Sigmoid colon (tissue), 6 donors: ENCODE measurements at regions not wholly inside any gene's neighbourhood (a gene's known extent, or its start where the extent isn't known, plus 50 kb on each side); places are given as distances from the start of the nearest gene placed in this dataset.

Experiments
- DNase-seq: peaks from one replicate; pipeline ENCODE4 v3.0.0-alpha.2; 2019
- H3K27ac ChIP-seq, 4 donors: fragments of 200-600 bp; sonication (generic); one replicate each; pipeline ENCODE4 v1.5.1; 2016 to 2019; ENCODE audit warnings: mild to moderate bottlenecking in 1 of 4
- H3K27me3 ChIP-seq, 3 donors: fragments of 200-600 bp; sonication (generic); one replicate each; pipeline ENCODE4 v1.5.1; 2019; ENCODE audit warnings: mild to moderate bottlenecking in 1 of 3
- H3K36me3 ChIP-seq, 4 donors: fragments of 200-600 bp; sonication (generic); one replicate each; pipeline ENCODE4 v1.5.1; 2016 to 2019
- H3K4me1 ChIP-seq, 4 donors: fragments of 200-600 bp; sonication (generic); one replicate each; pipeline ENCODE4 v1.5.1; 2017 to 2019
- H3K4me3 ChIP-seq, 4 donors: fragments of 200-600 bp; sonication (generic); one replicate each; pipeline ENCODE4 v1.5.1; 2017 to 2019; ENCODE audit warnings: mild to moderate bottlenecking in 2 of 4, moderate library complexity in 1 of 4
- H3K9me3 ChIP-seq, 4 donors: fragments of 200-600 bp in 3 of 4; sonication (generic) in 3 of 4; one replicate each; pipeline versions ENCODE4 v1.5.1 to v1.6.1; 2013 to 2019
- EP300 ChIP-seq, 4 donors: sonication (generic); formaldehyde crosslinking; IDR thresholded peaks; one replicate each; pipeline ENCODE4 v1.6.1; 2017; ENCODE audit warnings: antibody characterized with exemption in 4 of 4
- POLR2A ChIP-seq, 2 donors: fragments of 450-650 bp; IDR thresholded peaks; one replicate each; pipeline ENCODE4 v1.6.1; 2016; ENCODE audit warnings: antibody characterized with exemption in 2 of 2, mild to moderate bottlenecking in 2 of 2, moderate library complexity in 2 of 2
- POLR2AphosphoS5 ChIP-seq, 4 donors: sonication (generic); formaldehyde crosslinking; IDR thresholded peaks; one replicate each; pipeline ENCODE4 v1.6.1; 2017; ENCODE audit warnings: antibody characterized with exemption in 4 of 4
- WGBS, 2 donors: extraction: QIAGEN DNeasy Blood & Tissue Kit; methylation state at CpG; one replicate each; pipeline ENCODE4 v1.1.7; 2013; 5-methylcytosine and 5-hydroxymethylcytosine counted together
- intact Hi-C: fragments of 100-400 bp; cut with DNase I; formaldehyde crosslinking; loops from one replicate; pipeline ENCODE4 v1.15.1; 2023
- TF ChIP-seq, protein P1 (sequence below), 4 experiments: fragments of 450-650 bp in 3 of 4; fragments of 200-600 bp in 1 of 4; IDR thresholded peaks; one replicate each; pipeline ENCODE4 v1.5.1; 2016 to 2019; ENCODE audit warnings: antibody characterized with exemption in 4 of 4, mild to moderate bottlenecking in 3 of 4, moderate library complexity in 2 of 4
- donor health status: healthy with polysubstance abuse.
- donor health status: healthy.

DNA sequence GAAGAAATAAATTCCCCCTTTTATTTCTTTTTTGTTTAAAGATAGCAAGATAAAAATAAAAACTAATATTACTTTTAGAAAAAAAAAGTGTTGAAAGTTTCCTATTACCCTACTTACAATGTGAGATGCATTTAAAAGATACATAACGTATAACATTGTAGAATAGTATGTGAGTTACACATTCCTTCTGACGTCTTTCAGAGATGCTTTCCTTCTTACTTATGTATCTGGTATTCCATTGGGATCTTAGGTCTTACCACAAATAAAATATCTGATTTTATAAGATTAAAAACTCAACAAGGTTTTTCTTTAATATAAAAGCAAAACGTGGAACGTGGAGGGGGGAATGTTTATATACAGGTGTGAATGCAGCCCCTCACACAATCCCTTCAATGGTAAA, 147.2 kb upstream of the ETS2 start:
- intact Hi-C loops, result no loop called here
- Histone ChIP-seq H3K27me3 (peaks cover 14 to 79% (median 56%) of the 10 kb centered on the region in 3 donors), H3K36me3 (no peaks in the 10 kb centered on the region), H3K4me1 (peaks cover 0 to 24% (median 19%) of the 10 kb centered on the region in 4 donors), H3K4me3 (no peak overlapping the region), H3K27ac (no peak overlapping the region), H3K9me3 (no peaks in the 10 kb centered on the region)
- WGBS, 2 donors, result 80 to 88% methylated on average over 4 of the region's 4 CpGs
- no peak for DNase-seq
- TF ChIP-seq, protein P1, sequence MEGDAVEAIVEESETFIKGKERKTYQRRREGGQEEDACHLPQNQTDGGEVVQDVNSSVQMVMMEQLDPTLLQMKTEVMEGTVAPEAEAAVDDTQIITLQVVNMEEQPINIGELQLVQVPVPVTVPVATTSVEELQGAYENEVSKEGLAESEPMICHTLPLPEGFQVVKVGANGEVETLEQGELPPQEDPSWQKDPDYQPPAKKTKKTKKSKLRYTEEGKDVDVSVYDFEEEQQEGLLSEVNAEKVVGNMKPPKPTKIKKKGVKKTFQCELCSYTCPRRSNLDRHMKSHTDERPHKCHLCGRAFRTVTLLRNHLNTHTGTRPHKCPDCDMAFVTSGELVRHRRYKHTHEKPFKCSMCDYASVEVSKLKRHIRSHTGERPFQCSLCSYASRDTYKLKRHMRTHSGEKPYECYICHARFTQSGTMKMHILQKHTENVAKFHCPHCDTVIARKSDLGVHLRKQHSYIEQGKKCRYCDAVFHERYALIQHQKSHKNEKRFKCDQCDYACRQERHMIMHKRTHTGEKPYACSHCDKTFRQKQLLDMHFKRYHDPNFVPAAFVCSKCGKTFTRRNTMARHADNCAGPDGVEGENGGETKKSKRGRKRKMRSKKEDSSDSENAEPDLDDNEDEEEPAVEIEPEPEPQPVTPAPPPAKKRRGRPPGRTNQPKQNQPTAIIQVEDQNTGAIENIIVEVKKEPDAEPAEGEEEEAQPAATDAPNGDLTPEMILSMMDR (IDR thresholded peaks at IDR 0.05), result no peak
- TF ChIP-seq EP300 (IDR thresholded peaks at IDR 0.05) (no peak), POLR2AphosphoS5 (IDR thresholded peaks at IDR 0.05) (no peak), POLR2A (IDR thresholded peaks at IDR 0.05) (no peak)

DNA sequence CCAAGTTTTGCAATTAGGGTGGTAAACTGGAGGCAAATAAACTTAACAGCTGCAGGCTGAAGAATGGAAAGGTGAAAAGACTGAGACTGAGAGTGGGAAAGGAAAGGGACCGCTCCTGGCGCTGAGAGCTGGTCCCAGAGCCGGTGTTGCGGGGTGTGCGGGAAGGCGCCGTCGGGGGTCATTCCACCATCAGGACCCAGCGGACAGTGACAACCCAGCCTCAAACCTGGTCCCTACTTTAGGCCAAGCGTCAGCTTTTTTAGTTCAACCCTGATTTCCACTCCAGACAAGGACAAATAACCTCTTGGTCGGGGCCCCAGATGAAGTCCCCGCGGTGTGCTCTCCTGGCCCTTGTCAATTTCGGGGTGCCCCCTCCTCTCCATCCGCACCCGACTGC, 145.8 kb upstream of the ETS2 start:
- no peak overlapping the region for H3K27ac ChIP-seq
- H3K4me3 ChIP-seq, result peak overlapping the region in 3 of 4 donors; percentile 34 to 48 (median 43)
- 26 to 30% methylated on average over 16 of the region's 16 CpGs for WGBS, 2 donors
- no peaks in the 10 kb centered on the region for H3K36me3 ChIP-seq
- no peaks in the 10 kb centered on the region for H3K9me3 ChIP-seq
- no peak for DNase-seq
- H3K4me1 ChIP-seq, result peaks cover 0 to 24% (median 19%) of the 10 kb centered on the region in 4 donors
- intact Hi-C loops, result no loop called here
- TF ChIP-seq POLR2AphosphoS5 (IDR thresholded peaks at IDR 0.05), result no peak
- TF ChIP-seq EP300 (IDR thresholded peaks at IDR 0.05), result no peak
- TF ChIP-seq, protein P1 (IDR thresholded peaks at IDR 0.05), result no peak
- no peak for TF ChIP-seq POLR2A (IDR thresholded peaks at IDR 0.05)
- H3K27me3 ChIP-seq, result peaks cover 14 to 86% (median 56%) of the 10 kb centered on the region in 3 donors

DNA sequence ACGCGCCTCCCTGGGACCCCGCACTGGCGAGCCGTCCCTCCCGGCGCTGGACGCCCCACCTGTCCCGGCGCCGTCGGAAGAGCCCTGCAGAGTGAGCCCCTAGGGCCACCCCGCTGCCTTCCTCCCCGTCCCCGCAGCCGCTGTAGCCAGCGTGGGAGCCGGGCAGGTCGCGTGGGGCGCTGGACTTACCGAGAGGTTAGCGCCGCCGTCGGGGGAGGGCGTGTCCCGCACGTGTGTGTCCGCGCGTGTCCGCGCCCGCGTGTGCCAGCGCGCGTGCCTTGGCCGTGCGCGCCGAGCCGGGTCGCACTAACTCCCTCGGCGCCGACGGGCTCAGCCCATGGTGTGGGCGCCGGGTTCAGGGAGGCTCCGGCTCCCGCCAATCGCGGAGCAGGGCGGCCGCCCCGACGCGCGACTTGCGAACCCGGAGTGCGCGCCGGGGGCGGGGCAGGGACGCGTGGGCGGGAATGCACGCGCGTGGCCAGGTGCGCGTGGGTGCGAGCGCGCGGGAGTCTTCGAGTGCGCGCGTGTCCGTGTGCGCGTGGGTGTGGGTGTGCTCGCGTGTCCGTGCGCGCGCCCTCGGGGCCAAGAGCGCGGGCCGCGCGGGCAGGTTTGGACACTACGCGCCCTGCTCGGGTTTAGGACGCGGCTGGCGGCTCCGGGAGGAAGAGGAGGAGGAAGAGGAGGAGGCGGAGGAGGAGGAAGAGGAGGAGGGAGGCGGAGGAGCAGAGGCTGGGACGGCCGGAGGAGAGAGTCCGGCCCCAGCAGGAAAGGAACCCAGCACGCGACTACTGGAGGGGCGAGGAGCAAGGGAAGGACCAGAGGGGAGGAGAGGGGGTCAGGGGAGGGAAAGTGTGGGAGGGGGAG, 145.2 kb upstream of the ETS2 start:
- Histone ChIP-seq H3K4me3 (peak overlapping the region; percentile 24 to 48 (median 38)), H3K27ac (peak overlapping the region in 2 of 4 donors; percentile 40 to 54), H3K9me3 (no peaks in the 10 kb centered on the region), H3K4me1 (peaks cover 0 to 24% (median 19%) of the 10 kb centered on the region in 4 donors), H3K36me3 (no peaks in the 10 kb centered on the region), H3K27me3 (peaks cover 14 to 80% (median 56%) of the 10 kb centered on the region in 3 donors)
- intact Hi-C loops, result no loop called here
- whole genome bisulfite sequencing, 2 donors, result 2% methylated on average over 113 of the region's 113 CpGs
- no peak for DNase-seq
- TF ChIP-seq, protein P1 (IDR thresholded peaks at IDR 0.05), result no peak
- no peak for TF ChIP-seq POLR2AphosphoS5 (IDR thresholded peaks at IDR 0.05)
- no peak for TF ChIP-seq EP300 (IDR thresholded peaks at IDR 0.05)
- no peak for TF ChIP-seq POLR2A (IDR thresholded peaks at IDR 0.05)

DNA sequence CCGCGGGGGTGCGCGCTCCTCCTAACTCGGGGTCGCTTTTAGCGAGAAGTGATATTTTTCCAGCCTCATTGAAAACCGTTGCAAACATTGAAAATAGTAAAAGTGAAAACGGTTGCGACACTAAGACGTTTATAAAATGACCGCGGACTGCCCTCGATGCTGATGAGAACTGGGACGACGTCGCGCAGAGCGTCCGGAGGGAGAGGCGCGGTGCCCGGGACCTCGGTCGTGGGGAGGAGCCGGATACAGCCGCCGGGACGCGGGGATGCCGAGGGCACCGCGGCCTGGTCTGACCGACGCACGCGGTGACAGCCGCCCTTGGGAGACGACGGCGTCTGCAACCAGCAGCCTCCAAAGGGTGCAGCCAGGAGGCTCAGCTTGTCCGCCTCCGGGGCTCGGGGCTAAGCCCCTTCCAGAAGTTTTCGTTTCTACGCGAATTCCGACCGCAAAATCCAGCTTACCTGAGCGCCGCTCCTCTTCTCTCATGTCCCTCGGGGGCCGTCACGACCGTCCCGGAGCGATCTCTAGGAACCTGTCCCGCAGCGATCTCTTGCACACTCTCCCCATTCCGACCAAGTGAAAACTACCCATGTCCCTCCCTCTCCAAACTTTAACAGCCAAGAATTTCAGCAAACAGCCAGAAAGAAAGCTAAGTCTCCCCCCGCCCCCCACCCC, 144.4 kb upstream of the ETS2 start:
- no peak for TF ChIP-seq POLR2A (IDR thresholded peaks at IDR 0.05)
- TF ChIP-seq EP300 (IDR thresholded peaks at IDR 0.05), result no peak
- TF ChIP-seq POLR2AphosphoS5 (IDR thresholded peaks at IDR 0.05), result no peak
- TF ChIP-seq, protein P1 (IDR thresholded peaks at IDR 0.05), result no peak
- peak overlapping the region in 2 of 4 donors; percentile 40 to 54 for H3K27ac ChIP-seq

More for the DNA sequence above, 144.4 kb upstream of the ETS2 start:
- Histone ChIP-seq H3K4me3 (peak overlapping the region; percentile 24 to 48 (median 38)), H3K36me3 (no peaks in the 10 kb centered on the region), H3K9me3 (no peaks in the 10 kb centered on the region), H3K27me3 (peaks cover 14 to 78% (median 49%) of the 10 kb centered on the region in 3 donors), H3K4me1 (peaks cover 0 to 24% (median 19%) of the 10 kb centered on the region in 4 donors)
- 4 to 9% methylated on average over 61 of the region's 61 CpGs for WGBS, 2 donors
- intact Hi-C loops, result no loop called here
- no peak for DNase-seq
